ENCODE measurements at regions not wholly inside any gene's neighbourhood (a gene's known extent, or its start where the extent isn't known, plus 50 kb on each side); places are given as distances from the start of the nearest gene placed in this dataset.

GRCh38 chrX:15128861-15129260, 141.0 kb downstream of the ASB9 start:
- ChIA-PET CTCF (interaction anchor here (3.3 kb wide), 1 partner anchor 16 kb away, joined by 15 read pairs; no protein-coding TSS in a partner anchor), POLR2A (no interaction called here)
- no peaks in the 10 kb centered on the region; the same call in 1 of the 2 replicates for H3K9me3 ChIP-seq (ENCODE audit: control insufficient read depth, insufficient read depth, low read depth, low read length)
- H3K36me3 ChIP-seq (ENCODE audit: control insufficient read depth in 2 of 2, insufficient read depth in 1 of 2, low read length in 2 of 2) = no peaks in the 10 kb centered on the region
- no peak overlapping the region for H3K4me3 ChIP-seq (ENCODE audit: low read depth, low read length)
- no peaks in the 10 kb centered on the region for H3K4me1 ChIP-seq (ENCODE audit: control insufficient read depth, insufficient read depth, low read length)
- TF ChIP-seq ZBTB17 (tag by site-specific recombination; IDR thresholded peaks at IDR 0.05) = no peak
- no peak for TF ChIP-seq ZNF837 (tag by site-specific recombination; IDR thresholded peaks at IDR 0.05)
- TF ChIP-seq ZNF211 (tag by site-specific recombination; IDR thresholded peaks at IDR 0.05; ENCODE audit: low read depth) = no peak
- TF ChIP-seq ZNF114 (tag by site-specific recombination; IDR thresholded peaks at IDR 0.05) = no peak
- TF ChIP-seq KLF9 (tag by site-specific recombination; IDR thresholded peaks at IDR 0.05; ENCODE audit: low read depth) = no peak
- TF ChIP-seq ZNF473 (tag by site-specific recombination; IDR thresholded peaks at IDR 0.05) = no peak
- TF ChIP-seq REPIN1 (tag by site-specific recombination; IDR thresholded peaks at IDR 0.05; ENCODE audit: low read depth) = no peak
- TF ChIP-seq ZNF214 (tag by site-specific recombination; IDR thresholded peaks at IDR 0.05; ENCODE audit: borderline replicate concordance) = no peak
- no peak for TF ChIP-seq ZNF311 (tag by site-specific recombination; IDR thresholded peaks at IDR 0.05; ENCODE audit: borderline replicate concordance)
- TF ChIP-seq ZNF654 (tag by site-specific recombination; IDR thresholded peaks at IDR 0.05; ENCODE audit: low read depth) = no peak
- TF ChIP-seq ZNF184 (tag by site-specific recombination; IDR thresholded peaks at IDR 0.05) = no peak
- TF ChIP-seq GLIS2 (tag by site-specific recombination; IDR thresholded peaks at IDR 0.05) = no peak
- TF ChIP-seq ZNF645 (tag by site-specific recombination; IDR thresholded peaks at IDR 0.05) = no peak
- no peak for TF ChIP-seq ZNF202 (tag by site-specific recombination; IDR thresholded peaks at IDR 0.05; ENCODE audit: borderline replicate concordance)
- TF ChIP-seq KLF1 (tag by site-specific recombination; IDR thresholded peaks at IDR 0.05) = no peak
- TF ChIP-seq, protein P1, sequence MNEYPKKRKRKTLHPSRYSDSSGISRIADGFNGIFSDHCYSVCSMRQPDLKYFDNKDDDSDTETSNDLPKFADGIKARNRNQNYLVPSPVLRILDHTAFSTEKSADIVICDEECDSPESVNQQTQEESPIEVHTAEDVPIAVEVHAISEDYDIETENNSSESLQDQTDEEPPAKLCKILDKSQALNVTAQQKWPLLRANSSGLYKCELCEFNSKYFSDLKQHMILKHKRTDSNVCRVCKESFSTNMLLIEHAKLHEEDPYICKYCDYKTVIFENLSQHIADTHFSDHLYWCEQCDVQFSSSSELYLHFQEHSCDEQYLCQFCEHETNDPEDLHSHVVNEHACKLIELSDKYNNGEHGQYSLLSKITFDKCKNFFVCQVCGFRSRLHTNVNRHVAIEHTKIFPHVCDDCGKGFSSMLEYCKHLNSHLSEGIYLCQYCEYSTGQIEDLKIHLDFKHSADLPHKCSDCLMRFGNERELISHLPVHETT (tag by site-specific recombination; IDR thresholded peaks at IDR 0.05) = no peak
- no peak for TF ChIP-seq ZNF10 (tag by site-specific recombination; IDR thresholded peaks at IDR 0.05)
- TF ChIP-seq ZNF404 (tag by site-specific recombination; IDR thresholded peaks at IDR 0.05) = no peak
- H3K27ac ChIP-seq (ENCODE audit: extremely low read depth, low read depth, low read length) = no peak overlapping the region

GRCh38 chrX:15127010-15127409, 142.9 kb downstream of the ASB9 start:
- Histone ChIP-seq H3K27ac (ENCODE audit: extremely low read depth, low read depth, low read length) (no peak overlapping the region), H3K4me1 (ENCODE audit: control insufficient read depth, insufficient read depth, low read length) (no peaks in the 10 kb centered on the region), H3K36me3 (ENCODE audit: control insufficient read depth in 2 of 2, insufficient read depth in 1 of 2, low read length in 2 of 2) (no peaks in the 10 kb centered on the region), H3K9me3 (ENCODE audit: control insufficient read depth, insufficient read depth, low read depth, low read length) (no peaks in the 10 kb centered on the region; the same call in 1 of the 2 replicates), H3K4me3 (ENCODE audit: low read depth, low read length) (no peak overlapping the region)
- TF ChIP-seq SP2 (tag by site-specific recombination; IDR thresholded peaks at IDR 0.05) = no peak
- no peak for TF ChIP-seq FEZF1 (tag by site-specific recombination; IDR thresholded peaks at IDR 0.05)
- TF ChIP-seq KLF16 (tag by site-specific recombination; IDR thresholded peaks at IDR 0.05) = no peak
- no peak for TF ChIP-seq ZNF664 (tag by site-specific recombination; IDR thresholded peaks at IDR 0.05)
- no peak for TF ChIP-seq ZBTB26 (tag by site-specific recombination; optimal IDR thresholded peaks at IDR 0.05)
- TF ChIP-seq, protein P2, sequence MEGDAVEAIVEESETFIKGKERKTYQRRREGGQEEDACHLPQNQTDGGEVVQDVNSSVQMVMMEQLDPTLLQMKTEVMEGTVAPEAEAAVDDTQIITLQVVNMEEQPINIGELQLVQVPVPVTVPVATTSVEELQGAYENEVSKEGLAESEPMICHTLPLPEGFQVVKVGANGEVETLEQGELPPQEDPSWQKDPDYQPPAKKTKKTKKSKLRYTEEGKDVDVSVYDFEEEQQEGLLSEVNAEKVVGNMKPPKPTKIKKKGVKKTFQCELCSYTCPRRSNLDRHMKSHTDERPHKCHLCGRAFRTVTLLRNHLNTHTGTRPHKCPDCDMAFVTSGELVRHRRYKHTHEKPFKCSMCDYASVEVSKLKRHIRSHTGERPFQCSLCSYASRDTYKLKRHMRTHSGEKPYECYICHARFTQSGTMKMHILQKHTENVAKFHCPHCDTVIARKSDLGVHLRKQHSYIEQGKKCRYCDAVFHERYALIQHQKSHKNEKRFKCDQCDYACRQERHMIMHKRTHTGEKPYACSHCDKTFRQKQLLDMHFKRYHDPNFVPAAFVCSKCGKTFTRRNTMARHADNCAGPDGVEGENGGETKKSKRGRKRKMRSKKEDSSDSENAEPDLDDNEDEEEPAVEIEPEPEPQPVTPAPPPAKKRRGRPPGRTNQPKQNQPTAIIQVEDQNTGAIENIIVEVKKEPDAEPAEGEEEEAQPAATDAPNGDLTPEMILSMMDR (tag by site-specific recombination; IDR thresholded peaks at IDR 0.05) = no peak
- TF ChIP-seq, protein P1 (tag by site-specific recombination; IDR thresholded peaks at IDR 0.05) = no peak
- TF ChIP-seq KLF1 (tag by site-specific recombination; IDR thresholded peaks at IDR 0.05) = no peak
- ChIA-PET POLR2A (no interaction called here), CTCF (interaction anchor here (0.6 kb wide), 1 partner anchor 229 kb away, joined by 3 read pairs; no protein-coding TSS in a partner anchor)

Measured in HEK293 (cell line).